Thoracic aorta (tissue), 2 donors: ENCODE measurements at regions not wholly inside any gene's neighbourhood (a gene's known extent, or its start where the extent isn't known, plus 50 kb on each side); places are given as distances from the start of the nearest gene placed in this dataset.
"Not testable (repeated sequence)": the region's sequence is repeated elsewhere in the genome, so short reads cannot be mapped to it uniquely, and the experiment has no call there.

Source experiments
- ATAC-seq: fragments of 150-250 bp; one replicate; pipeline ENCODE4 v1.8.0; 2017; ENCODE audit warnings: low read depth; ENCODE audit not compliant: insufficient number of reproducible peaks, low FRiP score
- DNase-seq: peaks from one replicate; pipeline ENCODE4 v3.0.0-alpha.2; 2020; ENCODE audit warnings: low spot score
- H3K27ac ChIP-seq, 2 donors: fragments of 200-600 bp; sonication (generic); 1 replicate in 1 of 2; 2 replicates in 1 of 2; pipeline ENCODE4 v1.5.1; 2016; ENCODE audit warnings: mild to moderate bottlenecking in 2 of 2, moderate library complexity in 2 of 2
- H3K27me3 ChIP-seq: fragments of 200-600 bp; sonication (generic); replicated peaks from 2 replicates; pipeline ENCODE4 v1.6.0; 2016; ENCODE audit warnings: mild to moderate bottlenecking; ENCODE audit not compliant: insufficient read depth
- H3K36me3 ChIP-seq: fragments of 200-600 bp; sonication (generic); one replicate; pipeline ENCODE4 v1.5.1; 2016
- H3K4me1 ChIP-seq, 2 donors: fragments of 200-600 bp; sonication (generic); 1 replicate in 1 of 2; 2 replicates in 1 of 2; pipeline versions ENCODE4 v1.5.1 to v1.6.0; 2016; ENCODE audit warnings: low read depth in 2 of 2, mild to moderate bottlenecking in 1 of 2; ENCODE audit not compliant: control insufficient read depth in 1 of 2
- H3K4me3 ChIP-seq: fragments of 200-600 bp; sonication (generic); 2 replicates; pipeline ENCODE4 v1.5.1; 2016; ENCODE audit warnings: mild to moderate bottlenecking
- H3K9me3 ChIP-seq: fragments of 200-600 bp; sonication (generic); 2 replicates; pipeline ENCODE4 v1.5.1; 2016
- TF ChIP-seq, protein P1 (sequence below): fragments of 200-600 bp; sonication (generic); IDR thresholded peaks from one replicate; pipeline ENCODE4 v1.5.1; 2019; ENCODE audit warnings: antibody characterized with exemption

DNA sequence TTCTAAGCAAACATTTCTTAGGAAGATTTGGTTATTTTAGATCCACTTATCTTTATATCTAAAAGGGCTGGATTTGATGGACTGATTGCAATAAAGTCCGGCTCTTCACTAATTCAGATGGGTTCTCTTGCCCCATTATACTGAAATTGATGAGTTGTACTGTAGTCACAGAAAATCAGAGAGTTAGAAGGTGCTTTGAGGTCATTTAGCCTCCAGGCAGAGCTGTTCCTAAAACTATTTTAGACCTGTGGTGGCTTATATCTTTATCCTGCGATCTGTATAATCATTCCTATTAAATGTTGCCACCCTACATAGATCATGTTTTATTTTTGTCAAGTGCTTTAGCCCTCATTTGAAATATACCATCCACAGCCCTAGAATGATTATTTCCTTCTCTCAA, 61.3 kb upstream of the ATXN1 start:
- H3K27me3 ChIP-seq = no peaks in the 10 kb centered on the region
- H3K4me1 ChIP-seq = no peaks in the 10 kb centered on the region
- H3K9me3 ChIP-seq = no peaks in the 10 kb centered on the region
- DNase-seq (no peak), ATAC-seq (no peak)
- H3K36me3 ChIP-seq = no peaks in the 10 kb centered on the region
- no peak overlapping the region for H3K4me3 ChIP-seq
- TF ChIP-seq, protein P1, sequence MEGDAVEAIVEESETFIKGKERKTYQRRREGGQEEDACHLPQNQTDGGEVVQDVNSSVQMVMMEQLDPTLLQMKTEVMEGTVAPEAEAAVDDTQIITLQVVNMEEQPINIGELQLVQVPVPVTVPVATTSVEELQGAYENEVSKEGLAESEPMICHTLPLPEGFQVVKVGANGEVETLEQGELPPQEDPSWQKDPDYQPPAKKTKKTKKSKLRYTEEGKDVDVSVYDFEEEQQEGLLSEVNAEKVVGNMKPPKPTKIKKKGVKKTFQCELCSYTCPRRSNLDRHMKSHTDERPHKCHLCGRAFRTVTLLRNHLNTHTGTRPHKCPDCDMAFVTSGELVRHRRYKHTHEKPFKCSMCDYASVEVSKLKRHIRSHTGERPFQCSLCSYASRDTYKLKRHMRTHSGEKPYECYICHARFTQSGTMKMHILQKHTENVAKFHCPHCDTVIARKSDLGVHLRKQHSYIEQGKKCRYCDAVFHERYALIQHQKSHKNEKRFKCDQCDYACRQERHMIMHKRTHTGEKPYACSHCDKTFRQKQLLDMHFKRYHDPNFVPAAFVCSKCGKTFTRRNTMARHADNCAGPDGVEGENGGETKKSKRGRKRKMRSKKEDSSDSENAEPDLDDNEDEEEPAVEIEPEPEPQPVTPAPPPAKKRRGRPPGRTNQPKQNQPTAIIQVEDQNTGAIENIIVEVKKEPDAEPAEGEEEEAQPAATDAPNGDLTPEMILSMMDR = no peak
- no peak overlapping the region for H3K27ac ChIP-seq

DNA sequence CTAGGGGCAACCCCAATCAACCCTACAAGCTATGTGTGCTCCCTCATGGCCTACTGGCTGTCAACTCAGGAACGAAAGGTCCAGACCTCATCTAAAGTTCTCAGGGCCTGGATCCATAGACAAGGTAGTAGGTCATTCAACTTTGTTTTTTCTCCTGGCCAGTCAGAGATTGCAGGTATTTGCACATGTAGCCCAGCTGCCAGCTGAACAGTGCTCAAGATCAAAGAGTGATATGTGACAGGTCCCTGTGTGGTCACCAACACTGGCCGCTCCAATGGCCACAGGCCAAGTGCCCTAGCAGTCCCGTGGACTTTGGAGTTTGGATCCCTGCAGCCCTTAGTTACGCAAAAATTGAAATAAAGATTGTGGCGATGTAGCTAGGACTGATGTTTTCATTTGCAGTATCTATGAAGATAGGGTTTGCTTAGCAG, 60.6 kb upstream of the ATXN1 start:
- no peaks in the 10 kb centered on the region for H3K4me1 ChIP-seq
- no peak overlapping the region for H3K27ac ChIP-seq
- DNase-seq = no peak
- no peaks in the 10 kb centered on the region for H3K36me3 ChIP-seq
- no peak overlapping the region for H3K4me3 ChIP-seq
- no peak for ATAC-seq
- no peaks in the 10 kb centered on the region for H3K27me3 ChIP-seq
- TF ChIP-seq, protein P1 = no peak
- H3K9me3 ChIP-seq = no peaks in the 10 kb centered on the region

DNA sequence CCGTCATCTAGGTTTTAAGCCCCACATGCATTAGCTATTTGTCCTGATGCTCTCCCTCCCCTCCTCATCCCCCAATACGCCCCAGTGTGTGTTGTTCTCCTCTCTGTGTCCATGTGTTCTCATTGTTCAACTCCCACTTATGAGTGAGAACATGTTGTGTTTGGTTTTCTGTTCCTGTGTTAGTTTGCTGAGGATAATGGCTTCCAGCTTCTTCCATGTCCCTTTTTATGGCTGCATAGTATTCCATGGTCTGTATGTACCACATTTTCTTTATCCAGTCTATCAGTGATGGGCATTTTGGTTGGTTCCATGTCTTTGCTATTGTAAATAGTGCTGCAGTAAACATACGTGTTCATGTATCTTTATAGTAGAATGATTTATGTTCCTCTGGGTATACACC, 59.0 kb upstream of the ATXN1 start:
- H3K9me3 ChIP-seq, ATAC-seq, H3K27ac ChIP-seq, H3K36me3 ChIP-seq, H3K4me1 ChIP-seq, H3K4me3 ChIP-seq, H3K27me3 ChIP-seq, DNase-seq: not testable (repeated sequence)

DNA sequence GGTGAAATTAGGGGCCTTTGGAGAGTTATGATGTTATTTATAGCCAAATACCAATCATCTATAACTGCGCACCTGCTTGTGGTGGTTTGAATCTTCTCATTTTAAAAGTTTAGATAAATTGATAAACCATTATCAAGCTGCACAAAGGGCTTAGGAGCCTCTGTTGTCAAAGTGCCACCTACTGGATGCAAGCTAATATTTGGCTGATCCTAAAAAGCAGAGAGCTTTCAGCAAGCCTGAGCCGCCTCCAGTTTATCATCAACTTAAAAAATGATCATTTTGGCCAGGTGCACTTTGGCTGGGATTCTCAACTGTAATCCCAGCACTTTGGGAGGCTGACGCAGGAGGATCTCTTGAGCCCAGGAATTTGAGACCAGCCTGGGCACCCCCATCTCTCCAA, 58.5 kb upstream of the ATXN1 start:
- Histone ChIP-seq H3K27ac (no peak overlapping the region), H3K4me3 (no peak overlapping the region), H3K4me1 (no peaks in the 10 kb centered on the region), H3K27me3 (no peaks in the 10 kb centered on the region), H3K9me3 (no peaks in the 10 kb centered on the region), H3K36me3 (no peaks in the 10 kb centered on the region)
- TF ChIP-seq, protein P1 = no peak
- ATAC-seq = no peak
- DNase-seq = no peak

DNA sequence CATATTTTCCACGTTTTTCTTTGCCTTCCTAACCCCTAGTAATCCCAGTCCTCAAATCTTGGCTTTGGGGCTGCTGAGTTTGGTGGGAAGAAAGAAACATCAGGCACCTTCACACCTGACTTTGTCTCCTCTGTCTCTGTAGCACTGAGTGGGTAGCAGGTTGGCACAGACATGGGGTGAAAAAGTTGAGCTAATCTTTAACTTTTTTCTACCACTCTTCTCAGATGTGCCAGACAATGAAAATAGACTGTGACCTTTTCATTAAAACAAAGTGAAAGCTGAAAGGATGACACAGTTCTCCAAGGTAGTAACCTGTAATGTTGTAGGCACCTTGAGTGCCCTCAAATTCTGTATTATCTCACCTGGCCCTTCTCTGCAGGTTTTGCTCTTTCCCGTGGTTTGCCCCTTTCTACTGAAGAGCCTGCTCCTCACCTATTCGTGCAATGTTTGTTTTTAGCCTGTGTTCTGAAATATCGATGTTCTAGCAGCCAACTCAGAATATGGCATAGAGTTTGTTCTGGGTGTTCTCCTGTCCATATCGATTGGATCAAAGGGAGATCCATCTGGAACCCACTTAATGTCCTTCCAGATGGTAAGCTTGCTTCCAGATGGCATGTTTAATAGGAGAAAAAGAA, 57.8 kb upstream of the ATXN1 start:
- Histone ChIP-seq H3K4me3 (no peak overlapping the region), H3K27me3 (no peaks in the 10 kb centered on the region), H3K4me1 (no peaks in the 10 kb centered on the region), H3K36me3 (no peaks in the 10 kb centered on the region), H3K9me3 (no peaks in the 10 kb centered on the region), H3K27ac (no peak overlapping the region)
- TF ChIP-seq, protein P1 = no peak
- no peak for ATAC-seq
- DNase-seq = no peak

DNA sequence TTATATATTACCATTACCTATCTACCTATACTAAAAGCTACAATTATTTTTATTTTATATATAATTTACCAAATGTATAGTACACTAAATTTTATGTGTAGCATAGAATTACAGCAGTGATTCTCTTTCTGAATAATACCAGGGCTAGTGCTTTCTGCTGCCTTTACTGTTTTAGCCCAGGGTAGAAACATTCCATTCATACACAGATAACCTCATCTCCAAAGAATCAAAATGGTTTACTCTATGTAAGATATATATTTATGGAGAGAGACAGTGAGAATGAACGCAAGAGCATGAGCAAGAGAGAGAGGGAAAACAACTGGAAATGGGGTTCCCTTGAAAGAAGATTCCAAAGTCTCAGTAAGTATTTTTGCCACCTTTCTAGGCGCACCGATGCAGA, 56.3 kb upstream of the ATXN1 start:
- TF ChIP-seq, protein P1 = no peak
- no peaks in the 10 kb centered on the region for H3K4me1 ChIP-seq
- H3K4me3 ChIP-seq = no peak overlapping the region
- no peaks in the 10 kb centered on the region for H3K9me3 ChIP-seq
- ATAC-seq (no peak), DNase-seq (no peak)
- no peak overlapping the region for H3K27ac ChIP-seq
- H3K27me3 ChIP-seq = no peaks in the 10 kb centered on the region
- H3K36me3 ChIP-seq = no peaks in the 10 kb centered on the region
